Stimulated activated CD4-positive, alpha-beta T cell treated with anti-CD3 and anti-CD28 coated beads, Interleukin-12 subunit alpha, Interleukin-12 subunit beta, amount 100 ng/mL, for 48 hours (primary cell): ENCODE measurements at regions not wholly inside any gene's neighbourhood (a gene's known extent, or its start where the extent isn't known, plus 50 kb on each side); places are given as distances from the start of the nearest gene placed in this dataset.

Source experiments
- DNase-seq, 3 donors: peaks; one replicate each; pipeline ENCODE4 v3.0.0-alpha.2; 2020; ENCODE audit warnings: low read depth in 2 of 3, low spot score in 1 of 3

DNA sequence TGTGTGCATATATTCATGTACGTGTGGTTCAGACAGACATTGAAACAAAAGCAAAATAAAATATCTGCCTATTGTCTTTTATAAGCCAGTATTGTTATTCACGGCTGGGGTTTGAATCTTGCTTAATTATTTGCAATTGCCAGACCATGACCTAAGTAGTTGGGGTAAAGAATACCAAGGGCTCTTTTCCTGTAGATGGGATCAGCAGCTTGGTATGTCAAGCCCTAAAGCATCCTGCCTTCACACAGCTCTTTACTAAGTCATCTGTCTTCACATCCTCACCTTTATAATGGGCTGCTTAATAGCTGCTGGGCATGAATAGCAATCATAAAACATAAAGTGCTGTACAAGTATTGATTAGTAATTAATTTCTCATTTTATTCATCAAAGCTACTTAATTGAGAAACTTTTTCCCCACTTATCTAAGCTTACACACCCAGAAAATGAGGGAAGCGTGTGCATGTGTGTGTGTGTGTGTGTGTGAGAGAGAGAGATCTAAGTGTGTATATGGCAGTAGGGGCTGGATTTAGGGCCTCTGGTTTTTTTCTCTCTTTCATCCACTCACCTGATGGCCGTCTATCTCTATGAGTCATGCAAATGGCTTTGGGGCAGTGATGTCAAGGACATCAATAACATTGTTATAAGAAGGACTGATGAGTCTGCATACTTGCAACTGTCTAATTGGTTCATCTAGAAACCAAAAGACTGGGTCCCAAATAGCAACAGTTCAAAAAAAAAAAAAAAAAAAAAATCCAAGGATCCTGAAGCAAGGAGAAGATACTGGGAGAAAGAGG is 244.1 kb upstream of the TNP1 start:
- DNase-seq, result no peak

DNA sequence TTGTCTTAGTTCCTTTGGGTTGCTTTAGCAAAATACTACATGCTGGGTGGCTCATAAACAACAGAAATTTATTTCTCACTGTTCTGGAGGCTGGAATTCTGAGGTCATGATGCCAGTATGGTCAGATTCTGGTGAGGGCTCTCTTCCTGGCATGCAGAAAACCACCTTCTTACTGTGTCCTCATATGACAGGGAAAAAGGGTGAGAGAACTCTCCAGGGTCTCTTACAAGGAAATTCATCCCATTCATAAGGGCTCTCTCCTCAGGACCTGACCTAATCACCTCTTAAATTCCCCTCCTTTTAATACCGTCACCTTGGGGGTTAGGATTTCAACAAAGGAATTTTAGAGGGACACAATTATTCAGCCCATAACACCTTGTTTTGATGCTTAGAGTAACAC is 243.1 kb upstream of the TNP1 start:
- no peak for DNase-seq

DNA sequence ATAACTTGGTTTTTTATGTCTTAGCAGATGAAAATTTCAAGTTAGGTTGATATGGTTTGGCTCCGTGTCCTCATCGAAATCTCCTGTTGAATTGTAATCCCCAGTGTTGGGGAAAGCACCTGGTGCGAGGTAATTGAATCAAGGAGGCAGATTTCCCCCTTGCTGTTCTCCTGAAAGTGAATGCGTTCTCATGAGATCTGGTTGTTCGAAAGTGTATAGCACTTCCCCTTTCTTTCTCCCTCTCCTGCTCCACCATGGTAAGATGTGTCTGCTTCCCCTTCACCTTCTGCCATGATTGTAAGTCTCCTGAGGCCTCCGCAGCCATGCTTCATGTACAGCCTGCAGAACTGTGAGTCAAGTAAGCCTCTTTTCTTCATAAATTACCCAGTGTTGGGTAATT is 242.1 kb upstream of the TNP1 start:
- DNase-seq, result no peak

DNA sequence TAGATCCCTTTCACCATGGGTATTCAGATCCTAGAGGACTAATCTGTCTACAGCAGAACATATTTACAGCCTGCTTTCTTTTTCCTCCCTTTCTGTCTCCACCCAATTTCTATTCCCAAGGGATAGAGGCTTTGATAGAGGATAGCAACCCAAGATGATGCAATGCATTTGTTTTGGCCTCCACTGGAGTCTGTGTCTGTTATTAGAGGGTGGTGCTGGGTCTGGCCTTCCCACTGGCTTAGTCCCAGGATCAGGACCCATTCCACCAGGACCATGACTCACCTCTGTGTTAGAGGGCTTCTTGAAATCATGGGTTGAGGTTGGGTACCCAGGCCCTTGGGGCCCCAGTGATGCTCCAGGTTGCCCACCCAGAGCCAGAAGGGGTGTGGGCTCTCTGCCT is 239.7 kb upstream of the TNP1 start:
- DNase-seq, result no peak

DNA sequence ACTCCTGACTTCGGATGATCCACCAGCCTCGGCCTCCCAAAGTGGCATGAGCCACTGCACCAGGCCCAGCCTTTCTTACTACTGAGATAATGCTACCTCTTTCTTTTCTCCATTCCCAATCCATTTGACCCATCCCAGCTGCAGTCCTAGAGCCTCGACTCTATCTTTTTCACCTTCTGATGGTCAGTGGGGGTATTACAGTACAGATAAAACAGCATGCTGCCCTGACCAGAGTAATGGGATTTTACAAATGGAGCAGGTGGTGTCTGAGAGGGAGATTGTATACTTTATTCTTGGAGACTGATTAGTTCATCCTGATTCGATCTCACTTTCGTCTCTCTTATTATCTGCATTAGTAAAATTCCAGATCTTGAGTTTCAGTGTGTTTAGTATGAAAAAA is 238.6 kb upstream of the TNP1 start:
- DNase-seq, result no peak

DNA sequence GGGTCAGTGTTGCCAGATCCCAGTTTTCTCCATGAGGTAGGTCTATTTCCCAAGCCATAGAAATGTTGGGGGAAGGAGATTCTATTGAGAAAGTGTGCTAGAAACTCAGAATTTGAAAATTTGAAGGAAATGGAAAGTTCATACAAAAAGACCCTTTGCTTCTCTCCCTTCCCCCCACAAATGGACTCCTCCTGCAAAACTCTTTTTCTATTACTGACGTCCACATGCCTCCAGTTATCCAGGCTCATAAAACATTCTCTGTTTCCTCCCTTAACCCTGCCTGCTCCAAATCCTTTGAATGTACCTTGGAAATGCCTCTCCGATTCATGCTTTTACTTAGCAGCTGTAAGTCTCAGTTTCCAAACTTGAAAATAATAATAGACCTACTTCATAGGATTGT is 237.5 kb upstream of the TNP1 start:
- DNase-seq, result no peak

DNA sequence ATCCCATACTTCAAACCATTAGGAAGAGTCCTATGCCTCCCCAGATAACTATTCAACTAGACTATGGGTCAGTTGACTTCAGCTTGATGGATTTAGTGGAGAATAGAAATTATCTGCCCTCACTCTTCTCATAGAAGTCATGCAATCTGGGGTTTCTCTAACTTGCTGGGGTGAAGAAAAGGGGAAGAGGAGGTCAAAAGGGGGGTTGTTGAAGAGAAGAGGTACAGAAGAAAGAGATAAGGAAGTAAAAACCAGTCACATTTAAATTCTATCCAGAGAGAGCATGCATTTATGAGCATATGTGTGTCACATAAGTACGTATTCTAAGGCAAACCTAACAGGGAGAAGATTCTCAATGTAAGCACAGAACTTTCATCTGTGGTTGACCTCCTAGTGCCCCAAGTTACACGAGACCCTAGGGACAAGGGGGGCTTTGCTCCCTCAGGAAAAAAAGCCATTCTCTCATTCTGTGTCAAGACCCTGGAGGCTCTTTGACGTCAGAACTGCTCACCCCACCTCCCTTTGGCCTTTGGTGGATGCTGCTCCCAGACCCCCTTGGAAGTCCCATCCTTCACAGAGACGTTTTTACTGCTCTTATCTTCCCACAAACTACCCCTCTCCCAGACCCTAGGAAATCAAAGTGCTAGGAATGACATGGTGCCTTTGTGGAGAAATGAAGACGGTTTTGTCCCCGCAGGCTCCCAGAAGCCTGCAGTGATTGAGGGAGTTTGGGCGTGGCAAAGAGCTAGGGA is 236.8 kb upstream of the TNP1 start:
- no peak for DNase-seq

DNA sequence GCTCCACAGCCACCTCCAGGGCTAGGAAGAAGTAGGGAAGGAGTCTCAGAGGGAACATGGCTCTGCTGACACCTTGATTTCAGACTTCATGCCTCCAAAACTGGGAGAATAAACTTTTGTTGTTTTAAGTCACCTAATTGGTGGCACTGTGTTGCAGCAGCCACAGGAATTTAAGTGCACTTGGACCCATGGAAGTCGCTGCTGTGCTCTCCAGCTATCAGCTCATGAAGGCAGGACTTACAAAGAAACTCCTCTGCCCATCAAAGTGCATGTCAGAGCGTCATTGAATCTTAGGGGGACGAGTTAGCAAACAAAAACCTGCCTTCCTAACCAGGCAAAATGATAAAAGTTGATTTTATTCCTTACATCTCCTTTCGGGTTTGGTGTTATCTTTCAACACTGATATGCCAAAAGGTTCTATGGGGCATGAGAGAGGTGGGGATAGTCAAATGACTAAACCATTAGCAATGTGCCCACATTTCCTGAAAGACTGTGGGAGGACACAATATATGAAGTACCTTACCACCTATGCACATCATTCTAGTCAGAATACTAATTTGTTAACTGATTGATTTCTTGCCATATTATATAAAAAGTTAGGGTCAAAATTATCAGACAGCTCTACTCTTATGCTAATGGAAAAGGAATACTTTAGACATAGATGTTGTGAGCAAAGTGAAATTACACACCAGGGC is 235.8 kb upstream of the TNP1 start:
- no peak for DNase-seq

DNA sequence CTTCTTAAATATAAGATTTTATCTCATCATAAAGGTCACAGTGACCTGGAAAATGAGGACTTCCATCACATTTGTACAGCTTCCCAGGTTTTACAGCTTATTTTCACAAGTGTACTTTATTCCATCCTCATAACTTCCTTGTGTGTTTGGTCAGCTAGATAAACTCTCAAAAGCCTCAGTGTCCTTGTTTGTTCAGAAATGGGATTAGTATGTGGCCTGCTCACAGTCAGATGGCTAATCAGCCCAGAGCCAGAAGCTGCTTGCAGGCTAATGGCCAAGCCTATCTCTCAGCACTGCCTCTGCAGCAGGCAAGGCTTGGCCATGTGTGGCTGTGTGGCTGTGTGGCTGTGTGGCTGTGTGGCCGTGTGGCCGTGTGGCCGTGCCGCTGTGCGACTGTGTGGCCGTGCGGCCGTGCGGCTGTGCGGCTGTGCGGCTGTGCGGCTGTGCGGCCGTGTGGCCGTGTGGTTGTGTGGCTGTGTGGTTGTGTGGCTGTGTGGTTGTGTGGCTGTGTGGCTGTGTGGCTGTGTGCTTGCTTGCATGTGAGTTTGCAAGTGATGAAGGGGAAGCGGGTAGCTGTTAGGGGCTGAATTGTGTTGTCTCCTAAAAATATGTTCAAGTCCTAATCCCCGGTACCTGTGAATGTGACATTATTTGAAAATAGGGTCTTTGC is 233.0 kb upstream of the TNP1 start:
- no peak for DNase-seq

DNA sequence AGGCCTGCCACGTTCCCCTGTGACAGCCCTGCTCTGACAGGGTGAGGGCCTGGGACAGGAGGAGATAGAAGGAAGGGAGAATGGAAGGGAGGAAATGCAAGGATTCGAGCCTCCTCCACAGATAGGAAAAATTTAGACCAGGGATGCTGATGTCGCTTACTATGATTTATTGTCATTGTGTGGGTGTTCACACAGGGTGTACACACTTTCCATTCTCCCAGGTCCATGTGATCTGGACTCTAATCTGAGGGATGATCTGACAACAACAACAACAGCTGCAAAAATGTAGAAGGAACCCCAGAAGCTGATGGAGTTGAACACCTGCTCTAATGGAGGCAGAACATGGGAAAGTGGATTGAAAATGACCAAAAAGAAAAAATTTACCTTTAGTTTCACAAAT is 231.7 kb upstream of the TNP1 start:
- DNase-seq, result no peak

DNA sequence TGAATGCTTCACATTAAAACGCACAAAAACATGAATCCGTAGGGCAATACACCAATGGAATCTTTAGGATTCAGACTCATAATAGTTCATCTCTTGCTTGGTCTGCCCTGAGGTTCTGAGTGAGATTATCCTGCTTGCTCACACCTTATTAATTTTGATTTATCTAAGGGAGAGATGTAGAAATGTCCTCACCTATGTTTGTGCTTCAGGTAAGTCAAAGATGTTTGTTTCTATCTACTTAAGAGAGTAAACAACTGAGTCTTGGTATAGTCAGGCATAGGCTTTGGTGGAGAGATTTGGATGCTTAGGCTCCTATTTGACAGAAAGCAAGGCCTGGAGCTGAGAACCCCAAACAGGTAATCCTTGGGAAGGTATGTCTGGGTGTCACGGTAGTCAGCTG is 231.0 kb upstream of the TNP1 start:
- DNase-seq, result no peak

DNA sequence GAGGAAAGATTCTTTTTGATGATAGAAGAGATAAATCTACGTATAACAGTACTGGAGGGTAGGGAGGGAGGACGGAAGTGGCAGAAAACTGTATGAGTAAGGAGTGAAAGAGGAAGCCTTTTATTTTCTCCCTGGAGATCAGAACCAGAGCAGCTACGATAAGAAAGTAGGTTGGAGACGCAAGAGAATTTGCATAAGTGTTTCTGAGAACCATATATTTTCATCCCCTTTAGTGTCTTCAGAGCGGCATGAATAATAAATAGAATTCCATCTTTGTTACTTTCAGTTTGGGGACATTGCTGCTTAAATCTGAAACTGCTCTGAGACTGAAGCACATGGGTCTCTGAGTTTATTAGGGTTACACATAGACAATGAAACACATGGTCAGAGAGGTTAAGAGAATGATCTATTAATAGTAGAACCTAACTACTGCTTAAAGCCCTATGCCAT is 230.2 kb upstream of the TNP1 start:
- DNase-seq, result no peak

DNA sequence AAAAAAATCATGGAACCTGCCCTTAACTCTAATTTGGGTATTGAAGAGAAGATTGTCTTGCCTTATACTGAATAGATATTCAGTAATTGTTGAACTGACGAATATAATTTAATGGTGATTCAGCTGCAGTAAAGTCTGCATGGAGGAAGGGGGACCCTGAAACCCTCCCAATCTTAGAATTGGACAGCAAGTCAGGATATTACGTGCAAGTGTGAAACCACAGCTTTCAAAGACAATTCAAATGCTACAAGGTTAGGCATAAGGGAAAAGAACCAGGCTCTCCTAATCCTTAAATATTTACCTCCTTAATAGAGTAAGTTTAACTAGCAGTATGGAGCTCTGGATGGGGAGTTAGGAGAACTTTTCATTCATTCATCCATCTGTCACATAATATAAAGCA is 226.9 kb upstream of the TNP1 start:
- no peak for DNase-seq

DNA sequence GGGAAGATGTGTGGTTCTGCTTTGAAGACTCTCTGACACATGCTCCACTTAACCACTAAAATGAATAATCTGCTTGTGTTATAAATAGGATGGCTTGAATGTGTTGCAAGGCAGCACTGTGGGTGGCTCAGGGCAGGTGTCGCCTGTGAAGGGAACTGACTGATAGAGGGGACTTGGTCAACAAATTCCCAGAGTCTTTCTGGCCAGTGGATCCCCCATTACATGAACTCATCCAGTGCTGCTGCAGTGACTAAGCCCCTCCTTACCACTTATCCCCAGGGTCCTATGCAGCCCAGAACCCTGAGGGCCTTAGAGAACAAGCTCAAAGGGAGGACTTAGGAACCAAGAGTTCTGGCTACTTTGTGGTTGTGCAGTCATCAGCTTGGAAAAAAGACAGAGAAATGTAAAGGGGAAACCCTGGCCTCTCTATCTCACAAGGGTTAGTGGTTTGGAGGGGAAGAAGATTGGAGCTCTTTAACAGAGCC is 226.2 kb upstream of the TNP1 start:
- DNase-seq, result peak in 1 of 3 donors; percentile 9

DNA sequence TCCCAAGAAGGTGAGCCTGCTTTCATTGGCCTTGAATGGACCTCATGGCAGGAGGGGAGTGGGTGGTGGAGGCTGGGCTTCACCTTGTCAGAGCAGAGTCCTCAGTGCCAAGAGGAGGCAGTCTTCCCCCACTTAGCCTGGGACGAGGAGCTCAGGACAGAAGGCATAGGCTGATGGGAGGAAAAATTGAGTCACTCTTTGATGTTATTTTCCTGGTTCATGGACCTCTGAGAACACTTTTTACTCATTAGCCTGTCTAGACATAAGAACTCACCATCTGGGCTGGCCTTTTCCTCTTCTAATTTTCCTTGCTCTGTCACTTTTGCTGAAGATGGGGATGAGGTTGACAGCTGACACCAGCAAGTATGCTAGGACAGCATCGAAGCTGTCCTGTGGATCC is 225.7 kb upstream of the TNP1 start:
- DNase-seq, result peak in 1 of 3 donors; percentile 8

DNA sequence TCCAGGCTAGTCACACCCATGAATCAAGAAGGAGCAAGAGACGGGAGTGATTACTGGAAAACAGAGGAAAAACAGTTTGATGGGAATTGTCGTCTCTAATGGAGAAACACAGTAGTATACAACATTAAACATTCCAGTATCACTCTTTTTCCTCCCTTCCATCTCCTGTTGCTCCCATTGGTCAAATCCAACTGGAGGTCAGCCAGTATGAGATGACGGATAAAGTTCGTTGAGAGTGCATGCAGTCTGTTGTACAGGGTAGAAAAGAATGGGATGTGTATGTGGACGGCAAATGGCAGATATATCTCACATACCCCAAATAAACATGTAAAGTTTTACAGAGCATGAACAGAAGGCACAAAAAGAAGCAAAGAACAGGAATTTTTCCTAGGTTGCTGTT is 221.9 kb upstream of the TNP1 start:
- DNase-seq, result no peak

DNA sequence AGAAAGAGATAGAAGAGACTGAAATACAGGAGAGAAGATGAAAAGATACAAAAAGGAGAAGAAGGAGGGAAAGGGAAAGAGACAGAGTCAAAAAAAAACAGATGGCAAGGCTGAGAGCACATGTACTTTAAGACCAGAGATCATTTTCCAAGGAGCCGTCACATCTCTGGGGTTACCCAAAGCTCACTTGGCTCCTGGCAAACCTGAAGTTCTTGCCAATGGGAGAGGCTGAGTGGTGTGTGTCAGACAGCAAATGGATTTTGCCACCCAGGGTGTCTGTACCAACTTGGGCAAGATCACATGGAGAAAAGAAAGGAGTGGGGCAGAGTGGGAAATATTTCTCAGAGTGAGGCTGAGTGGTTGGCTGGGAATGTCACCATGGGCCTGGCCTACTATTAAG is 219.3 kb upstream of the TNP1 start:
- DNase-seq, result no peak

DNA sequence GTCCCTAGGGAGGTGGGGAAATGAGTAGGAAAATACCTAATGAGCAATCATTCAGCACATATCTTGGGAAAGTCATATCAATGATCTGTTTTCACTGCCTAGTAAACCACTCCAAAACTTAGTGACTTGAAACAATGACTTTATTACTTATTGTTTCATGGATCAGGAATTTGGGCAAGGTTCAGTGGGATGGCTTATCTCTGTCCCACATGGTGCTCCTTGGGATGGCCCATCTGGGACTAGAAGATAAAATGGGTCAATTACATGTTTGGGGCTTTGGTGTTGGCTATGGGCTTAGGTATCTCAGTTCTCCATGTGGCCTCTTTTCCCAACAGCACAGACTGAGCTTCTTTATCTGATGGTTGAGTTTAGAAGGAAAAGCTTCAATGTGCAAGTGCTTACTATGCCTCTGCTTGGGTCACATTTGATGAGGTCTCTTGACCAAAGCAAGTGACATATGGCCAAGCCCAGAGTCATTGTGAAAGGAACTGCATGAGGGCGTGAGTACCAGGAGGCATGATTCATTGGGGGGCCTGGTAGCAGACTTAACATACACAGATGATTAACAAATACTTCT is 218.1 kb upstream of the TNP1 start:
- DNase-seq, result no peak

DNA sequence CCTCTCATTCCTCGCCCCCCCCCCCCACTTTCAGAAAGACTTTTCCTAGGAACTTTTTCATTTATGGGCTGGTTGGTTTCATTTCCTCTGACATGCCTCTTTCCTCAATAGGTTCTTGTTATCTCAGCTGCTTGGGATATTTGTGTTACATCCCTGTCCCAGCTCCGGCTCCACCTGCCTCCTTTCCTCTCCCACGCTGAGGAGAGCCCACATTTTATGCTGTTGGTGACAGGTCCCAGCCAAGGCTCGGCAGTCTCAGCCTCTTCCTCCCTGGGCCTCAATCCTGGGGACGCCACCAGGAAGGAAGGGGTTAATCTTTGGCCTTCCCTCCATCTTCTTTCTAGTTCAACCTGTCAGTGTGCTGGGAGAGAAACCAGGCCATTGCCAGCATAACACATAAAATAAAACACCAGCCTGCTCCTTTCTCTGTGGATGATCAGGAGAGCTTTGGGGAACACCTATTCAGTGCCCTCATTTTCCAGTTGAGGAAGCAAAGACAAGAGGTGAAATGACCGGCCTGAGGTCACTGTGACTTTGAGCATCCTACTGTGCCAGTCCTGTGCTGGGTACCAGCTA is 216.9 kb upstream of the TNP1 start:
- no peak for DNase-seq

DNA sequence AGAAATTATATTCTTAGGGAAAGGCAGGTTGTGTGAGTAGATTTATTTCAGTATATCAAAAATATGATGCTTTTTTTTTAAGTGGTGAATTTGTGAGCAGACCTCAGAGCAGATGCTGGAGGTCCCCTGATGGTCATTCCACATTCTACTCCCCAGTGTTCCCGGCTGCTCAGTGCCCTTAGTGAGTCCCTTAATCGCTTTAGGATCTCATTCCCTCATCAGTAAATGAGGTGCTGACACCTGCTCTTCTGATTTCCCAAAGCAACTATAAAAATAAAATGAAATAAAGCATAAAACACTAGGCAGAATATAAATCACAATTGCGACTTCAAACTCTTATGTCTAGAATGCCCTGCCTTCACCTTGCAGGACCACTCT is 216.2 kb upstream of the TNP1 start:
- DNase-seq, result no peak
